ENCODE measurements at regions not wholly inside any gene's neighbourhood (a gene's known extent, or its start where the extent isn't known, plus 50 kb on each side); places are given as distances from the start of the nearest gene placed in this dataset.

DNA sequence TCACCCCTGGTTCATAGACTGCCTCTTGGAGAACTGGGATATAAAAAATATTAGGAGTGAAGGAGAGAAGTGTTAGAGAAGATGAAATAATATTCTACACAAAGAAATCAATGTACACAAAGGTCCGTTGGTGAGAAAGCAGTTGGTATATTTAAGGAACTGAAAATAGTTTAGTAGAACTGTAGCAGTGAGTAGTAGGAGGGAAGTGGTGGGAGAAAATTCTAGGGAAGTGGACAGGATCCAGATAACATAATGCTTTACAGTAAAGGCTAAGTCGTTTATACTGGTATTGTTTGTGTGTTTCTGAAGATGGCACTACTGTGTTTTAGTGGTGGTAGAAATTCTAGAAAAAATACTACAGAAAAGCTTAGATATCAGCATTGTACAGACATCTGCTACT, 120.8 kb upstream of the CHORDC1 start:
- DNase-seq = no peak
- peaks cover 0 to 2% (median 0%) of the 10 kb centered on the region in 3 donors for H3K36me3 Mint-ChIP-seq
- Histone ChIP-seq H3K27me3 (ENCODE audit: insufficient read depth, low read length, poor library complexity, severe bottlenecking) (no peaks in the 10 kb centered on the region), H3K36me3 (ENCODE audit: insufficient read depth, low read length) (no peaks in the 10 kb centered on the region), H3K4me3 (ENCODE audit: low read length) (no peak overlapping the region), H3K27ac (ENCODE audit: low read depth, low read length) (no peak overlapping the region), H3K9me3 (ENCODE audit: low read length) (no peaks in the 10 kb centered on the region), H3K4me1 (ENCODE audit: insufficient read depth, low read length) (no peaks in the 10 kb centered on the region)
- peaks cover 0 to 2% (median 0%) of the 10 kb centered on the region in 5 donors for H3K9me3 Mint-ChIP-seq
- no peaks in the 10 kb centered on the region for H3K4me1 Mint-ChIP-seq
- peaks cover 1 to 4% of the 10 kb centered on the region in 2 donors for H3K27me3 Mint-ChIP-seq
- H3K27ac Mint-ChIP-seq = no peak overlapping the region
- no peak overlapping the region for H3K4me3 Mint-ChIP-seq
- CTCF ChIA-PET = no interaction called here
- POLR2A ChIA-PET = no interaction called here

DNA sequence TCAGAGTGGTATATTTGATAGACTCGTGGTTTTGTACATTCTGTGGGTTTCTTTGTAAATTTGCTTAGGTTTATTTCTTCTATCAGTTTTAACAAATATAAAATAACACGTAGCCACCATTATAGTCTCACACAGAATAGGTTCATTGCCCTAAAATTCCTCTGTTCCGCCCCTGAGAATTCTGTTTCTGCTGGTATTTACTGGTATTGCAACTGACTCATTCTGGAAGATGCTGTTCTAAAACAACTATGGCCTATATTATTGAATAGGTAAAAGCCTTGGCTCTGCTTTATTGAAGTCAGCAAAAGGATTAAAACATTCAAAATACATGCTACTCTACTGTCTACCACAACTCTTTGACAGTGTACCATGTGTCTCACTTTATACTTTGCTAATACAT, 119.1 kb upstream of the CHORDC1 start:
- H3K4me1 Mint-ChIP-seq = no peaks in the 10 kb centered on the region
- H3K36me3 Mint-ChIP-seq = peaks cover 0 to 2% (median 0%) of the 10 kb centered on the region in 3 donors
- H3K4me3 Mint-ChIP-seq = no peak overlapping the region
- Histone ChIP-seq H3K27me3 (ENCODE audit: insufficient read depth, low read length, poor library complexity, severe bottlenecking) (no peaks in the 10 kb centered on the region), H3K4me1 (ENCODE audit: insufficient read depth, low read length) (no peaks in the 10 kb centered on the region), H3K9me3 (ENCODE audit: low read length) (no peaks in the 10 kb centered on the region), H3K27ac (ENCODE audit: low read depth, low read length) (no peak overlapping the region), H3K4me3 (ENCODE audit: low read length) (no peak overlapping the region), H3K36me3 (ENCODE audit: insufficient read depth, low read length) (no peaks in the 10 kb centered on the region)
- ChIA-PET CTCF (no interaction called here), POLR2A (no interaction called here)
- peaks cover 1 to 7% of the 10 kb centered on the region in 2 donors for H3K27me3 Mint-ChIP-seq
- peaks cover 0 to 2% (median 0%) of the 10 kb centered on the region in 5 donors for H3K9me3 Mint-ChIP-seq
- no peak overlapping the region for H3K27ac Mint-ChIP-seq
- DNase-seq = no peak

DNA sequence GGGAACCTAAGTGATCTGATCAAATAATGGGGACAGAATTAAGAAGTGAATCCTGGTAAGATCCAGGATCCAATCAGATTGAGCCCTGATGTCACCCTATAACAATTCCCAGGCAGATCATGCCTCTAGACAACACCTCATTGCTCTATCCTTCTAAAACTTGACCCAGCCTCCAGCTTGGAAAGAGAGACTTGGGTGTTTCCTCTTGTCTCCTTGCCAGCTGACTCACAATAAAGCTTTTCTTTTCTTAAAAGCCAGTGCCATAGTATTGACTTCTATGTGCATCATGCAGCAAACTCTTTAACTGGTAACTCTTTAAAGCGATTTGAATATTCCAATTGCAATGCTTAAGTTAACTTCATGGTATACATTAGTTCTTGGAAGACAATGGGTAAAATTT, 109.6 kb upstream of the CHORDC1 start:
- H3K36me3 ChIP-seq (ENCODE audit: insufficient read depth, low read length) = no peaks in the 10 kb centered on the region
- no peak overlapping the region for H3K4me3 Mint-ChIP-seq
- H3K4me1 Mint-ChIP-seq = no peaks in the 10 kb centered on the region
- no peak overlapping the region for H3K27ac Mint-ChIP-seq
- POLR2A ChIA-PET = no interaction called here
- no peak overlapping the region for H3K27ac ChIP-seq (ENCODE audit: low read depth, low read length)
- H3K9me3 ChIP-seq (ENCODE audit: low read length) = no peaks in the 10 kb centered on the region
- H3K4me3 ChIP-seq (ENCODE audit: low read length) = no peak overlapping the region
- no peak for DNase-seq
- H3K27me3 Mint-ChIP-seq = no peaks in the 10 kb centered on the region
- CTCF ChIA-PET = no interaction called here
- H3K36me3 Mint-ChIP-seq = no peaks in the 10 kb centered on the region
- H3K4me1 ChIP-seq (ENCODE audit: insufficient read depth, low read length) = no peaks in the 10 kb centered on the region
- no peaks in the 10 kb centered on the region for H3K27me3 ChIP-seq (ENCODE audit: insufficient read depth, low read length, poor library complexity, severe bottlenecking)
- no peaks in the 10 kb centered on the region for H3K9me3 Mint-ChIP-seq

DNA sequence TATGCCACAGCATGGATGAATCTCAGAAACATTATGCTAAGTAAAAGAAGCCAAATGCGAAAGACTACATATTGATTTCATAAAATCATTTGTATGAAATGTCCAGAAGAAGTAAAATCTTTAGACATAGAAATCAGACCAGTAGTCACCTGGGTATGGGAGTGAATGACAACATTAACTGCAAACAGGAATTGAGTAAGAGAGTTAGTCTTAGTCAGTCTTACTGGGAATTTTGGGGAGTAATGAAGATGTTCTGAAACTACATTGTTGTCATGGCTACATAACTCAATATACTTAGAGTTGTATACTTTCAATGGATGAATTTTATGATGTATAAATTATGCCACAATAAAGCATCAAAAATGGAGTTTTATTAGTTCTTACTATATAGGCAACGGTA, 107.8 kb upstream of the CHORDC1 start:
- Histone ChIP-seq H3K4me1 (ENCODE audit: insufficient read depth, low read length) (no peaks in the 10 kb centered on the region), H3K9me3 (ENCODE audit: low read length) (no peaks in the 10 kb centered on the region), H3K27me3 (ENCODE audit: insufficient read depth, low read length, poor library complexity, severe bottlenecking) (no peaks in the 10 kb centered on the region), H3K36me3 (ENCODE audit: insufficient read depth, low read length) (no peaks in the 10 kb centered on the region), H3K4me3 (ENCODE audit: low read length) (no peak overlapping the region), H3K27ac (ENCODE audit: low read depth, low read length) (no peak overlapping the region)
- H3K9me3 Mint-ChIP-seq = no peaks in the 10 kb centered on the region
- H3K27ac Mint-ChIP-seq = no peak overlapping the region
- ChIA-PET POLR2A (no interaction called here), CTCF (no interaction called here)
- H3K27me3 Mint-ChIP-seq = no peaks in the 10 kb centered on the region
- DNase-seq = no peak
- no peaks in the 10 kb centered on the region for H3K4me1 Mint-ChIP-seq
- H3K4me3 Mint-ChIP-seq = no peak overlapping the region
- H3K36me3 Mint-ChIP-seq = no peaks in the 10 kb centered on the region

DNA sequence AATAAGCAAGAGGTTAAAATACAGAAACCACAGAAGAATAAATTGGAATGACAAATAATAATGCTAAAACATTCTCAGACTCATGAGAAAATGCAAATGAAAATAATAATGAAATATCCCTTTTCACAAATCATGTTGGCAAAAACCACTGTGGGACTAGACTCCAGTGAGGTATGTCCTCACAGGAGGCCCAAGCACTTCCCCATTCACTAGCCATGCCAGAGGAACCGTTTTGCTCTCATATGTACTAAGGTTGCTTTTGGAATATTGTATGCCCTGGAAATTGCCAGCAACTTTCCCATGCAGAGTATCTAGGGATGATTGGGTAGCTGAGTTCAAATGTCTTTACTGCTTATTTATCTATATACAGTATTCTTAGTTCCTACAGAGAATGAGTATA, 106.2 kb upstream of the CHORDC1 start:
- H3K27me3 Mint-ChIP-seq = peaks cover 0 to under 1% of the 10 kb centered on the region in 2 donors
- POLR2A ChIA-PET = no interaction called here
- no peaks in the 10 kb centered on the region for H3K4me1 ChIP-seq (ENCODE audit: insufficient read depth, low read length)
- no peaks in the 10 kb centered on the region for H3K36me3 Mint-ChIP-seq
- no peak overlapping the region for H3K4me3 Mint-ChIP-seq
- H3K27me3 ChIP-seq (ENCODE audit: insufficient read depth, low read length, poor library complexity, severe bottlenecking) = no peaks in the 10 kb centered on the region
- H3K9me3 ChIP-seq (ENCODE audit: low read length) = no peaks in the 10 kb centered on the region
- DNase-seq = no peak
- H3K27ac Mint-ChIP-seq = no peak overlapping the region
- H3K4me3 ChIP-seq (ENCODE audit: low read length) = no peak overlapping the region
- no peaks in the 10 kb centered on the region for H3K36me3 ChIP-seq (ENCODE audit: insufficient read depth, low read length)
- peaks cover 0 to 2% (median 0%) of the 10 kb centered on the region in 5 donors for H3K9me3 Mint-ChIP-seq
- CTCF ChIA-PET = no interaction called here
- no peaks in the 10 kb centered on the region for H3K4me1 Mint-ChIP-seq
- no peak overlapping the region for H3K27ac ChIP-seq (ENCODE audit: low read depth, low read length)

DNA sequence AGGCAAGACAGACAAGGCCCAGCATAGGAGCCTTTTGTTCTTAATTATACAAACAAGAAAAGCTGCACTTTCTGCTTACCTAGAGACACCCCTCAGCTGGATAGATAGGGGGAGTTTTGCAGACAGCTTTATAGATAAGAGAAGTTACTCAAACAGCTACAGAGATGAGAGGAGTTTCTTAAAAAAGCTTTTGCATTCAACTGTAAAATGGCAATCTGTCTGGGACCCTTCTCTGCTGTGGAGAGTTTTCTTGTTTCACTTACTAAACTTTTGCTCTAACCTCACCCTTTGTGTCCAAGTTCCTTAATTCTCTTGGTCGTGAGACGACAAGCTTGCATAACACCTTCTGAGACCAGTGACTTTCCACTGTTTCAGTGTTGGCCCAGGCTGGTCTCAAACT, 103.8 kb upstream of the CHORDC1 start:
- Histone ChIP-seq H3K36me3 (ENCODE audit: insufficient read depth, low read length) (no peaks in the 10 kb centered on the region), H3K27me3 (ENCODE audit: insufficient read depth, low read length, poor library complexity, severe bottlenecking) (no peaks in the 10 kb centered on the region), H3K4me3 (ENCODE audit: low read length) (no peak overlapping the region), H3K27ac (ENCODE audit: low read depth, low read length) (no peak overlapping the region), H3K9me3 (ENCODE audit: low read length) (no peaks in the 10 kb centered on the region), H3K4me1 (ENCODE audit: insufficient read depth, low read length) (no peaks in the 10 kb centered on the region)
- Mint-ChIP-seq H3K36me3 (no peaks in the 10 kb centered on the region), H3K4me1 (no peaks in the 10 kb centered on the region), H3K27me3 (peaks cover 0 to 5% of the 10 kb centered on the region in 2 donors), H3K4me3 (no peak overlapping the region), H3K27ac (no peak overlapping the region), H3K9me3 (peaks cover 0 to 4% (median 2%) of the 10 kb centered on the region in 5 donors)
- POLR2A ChIA-PET = no interaction called here
- DNase-seq = no peak
- CTCF ChIA-PET = no interaction called here

DNA sequence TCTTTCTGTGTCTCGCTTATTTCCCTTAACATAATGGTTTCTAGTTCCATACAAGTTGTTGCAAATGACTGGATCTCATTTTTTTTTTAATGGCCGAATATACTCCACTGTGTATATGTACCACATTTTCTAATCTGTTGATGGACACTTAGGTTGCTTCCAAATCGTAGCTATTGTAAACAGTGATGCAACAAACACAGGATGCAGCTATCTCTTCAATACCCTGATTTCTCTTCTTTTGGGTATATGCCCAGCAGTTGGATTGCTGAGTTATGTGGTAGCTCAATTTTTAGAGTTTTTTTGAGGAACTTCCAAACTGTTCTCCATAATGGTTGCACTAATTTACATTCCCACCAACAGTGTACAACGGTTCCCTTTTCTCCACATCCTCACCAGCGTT, 100.4 kb upstream of the CHORDC1 start:
- no peak overlapping the region for H3K4me3 ChIP-seq (ENCODE audit: low read length)
- CTCF ChIA-PET = no interaction called here
- no peaks in the 10 kb centered on the region for H3K27me3 ChIP-seq (ENCODE audit: insufficient read depth, low read length, poor library complexity, severe bottlenecking)
- H3K27me3 Mint-ChIP-seq = peaks cover 3 to 5% of the 10 kb centered on the region in 2 donors
- no peaks in the 10 kb centered on the region for H3K4me1 ChIP-seq (ENCODE audit: insufficient read depth, low read length)
- peaks cover 0 to 10% (median 2%) of the 10 kb centered on the region in 5 donors for H3K9me3 Mint-ChIP-seq
- H3K4me1 Mint-ChIP-seq = no peaks in the 10 kb centered on the region
- POLR2A ChIA-PET = no interaction called here
- no peaks in the 10 kb centered on the region for H3K9me3 ChIP-seq (ENCODE audit: low read length)
- no peaks in the 10 kb centered on the region for H3K36me3 Mint-ChIP-seq
- no peak for DNase-seq
- no peak overlapping the region for H3K4me3 Mint-ChIP-seq
- H3K36me3 ChIP-seq (ENCODE audit: insufficient read depth, low read length) = no peaks in the 10 kb centered on the region
- H3K27ac ChIP-seq (ENCODE audit: low read depth, low read length) = no peak overlapping the region
- H3K27ac Mint-ChIP-seq = no peak overlapping the region

DNA sequence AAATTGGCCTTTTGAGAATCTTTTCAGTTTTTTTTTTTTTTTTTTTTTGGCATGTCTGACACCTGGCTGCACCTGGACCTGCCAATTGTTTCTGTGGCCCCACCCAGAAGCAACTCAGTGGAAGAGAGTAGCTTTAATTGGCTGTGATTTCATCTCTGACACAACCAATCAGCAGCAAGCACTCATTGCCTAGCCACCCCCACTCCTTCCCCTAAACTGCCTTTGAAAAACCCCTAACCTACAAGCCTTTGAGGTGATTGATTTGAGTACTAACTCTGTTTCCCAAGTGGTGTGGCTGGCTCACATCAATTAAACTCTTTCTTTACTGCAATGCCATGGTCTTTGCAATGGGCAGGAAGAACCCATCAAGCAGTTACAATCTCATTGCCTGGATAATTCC, 98.2 kb upstream of the CHORDC1 start:
- no peak overlapping the region for H3K4me3 ChIP-seq (ENCODE audit: low read length)
- DNase-seq = no peak
- no peaks in the 10 kb centered on the region for H3K36me3 Mint-ChIP-seq
- ChIA-PET POLR2A (no interaction called here), CTCF (no interaction called here)
- H3K4me3 Mint-ChIP-seq = no peak overlapping the region
- peaks cover 3 to 5% of the 10 kb centered on the region in 2 donors for H3K27me3 Mint-ChIP-seq
- no peak overlapping the region for H3K27ac Mint-ChIP-seq
- no peak overlapping the region for H3K27ac ChIP-seq (ENCODE audit: low read depth, low read length)
- no peaks in the 10 kb centered on the region for H3K36me3 ChIP-seq (ENCODE audit: insufficient read depth, low read length)
- no peaks in the 10 kb centered on the region for H3K4me1 Mint-ChIP-seq
- no peaks in the 10 kb centered on the region for H3K27me3 ChIP-seq (ENCODE audit: insufficient read depth, low read length, poor library complexity, severe bottlenecking)
- H3K9me3 ChIP-seq (ENCODE audit: low read length) = no peaks in the 10 kb centered on the region
- no peaks in the 10 kb centered on the region for H3K4me1 ChIP-seq (ENCODE audit: insufficient read depth, low read length)
- H3K9me3 Mint-ChIP-seq = peaks cover 0 to 11% (median 2%) of the 10 kb centered on the region in 5 donors

DNA sequence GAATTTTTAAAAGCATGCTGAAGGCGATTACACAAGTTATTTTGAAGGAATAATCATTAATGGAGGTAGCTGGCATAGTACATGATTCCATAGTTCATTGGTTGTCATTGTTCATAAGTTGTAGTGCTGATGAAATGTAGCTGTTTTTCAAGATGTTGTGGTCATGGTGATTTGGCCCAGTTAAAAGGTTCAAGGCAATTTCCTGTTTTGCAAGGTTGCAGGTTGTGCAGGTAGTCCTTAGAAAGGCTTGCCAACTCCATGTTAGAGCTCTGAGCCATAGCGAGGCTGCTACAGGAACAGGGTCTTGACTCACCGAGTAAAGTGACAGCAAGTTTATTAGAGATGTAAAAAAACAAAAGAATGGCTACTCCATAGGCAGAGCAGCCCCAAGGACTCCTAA, 95.8 kb upstream of the CHORDC1 start:
- H3K27ac ChIP-seq (ENCODE audit: low read depth, low read length) = no peak overlapping the region
- POLR2A ChIA-PET = no interaction called here
- Mint-ChIP-seq H3K9me3 (peaks cover 0 to 11% (median 0%) of the 10 kb centered on the region in 5 donors), H3K4me1 (no peaks in the 10 kb centered on the region), H3K27ac (no peak overlapping the region), H3K36me3 (no peaks in the 10 kb centered on the region), H3K4me3 (no peak overlapping the region), H3K27me3 (peaks cover 0 to 5% of the 10 kb centered on the region in 2 donors)
- CTCF ChIA-PET = no interaction called here
- H3K4me3 ChIP-seq (ENCODE audit: low read length) = no peak overlapping the region
- no peaks in the 10 kb centered on the region for H3K4me1 ChIP-seq (ENCODE audit: insufficient read depth, low read length)
- no peaks in the 10 kb centered on the region for H3K9me3 ChIP-seq (ENCODE audit: low read length)
- H3K27me3 ChIP-seq (ENCODE audit: insufficient read depth, low read length, poor library complexity, severe bottlenecking) = no peaks in the 10 kb centered on the region
- H3K36me3 ChIP-seq (ENCODE audit: insufficient read depth, low read length) = no peaks in the 10 kb centered on the region
- DNase-seq = no peak

Data from CD8-positive, alpha-beta memory T cell (primary cell).